ENCODE measurements at regions not wholly inside any gene's neighbourhood (a gene's known extent, or its start where the extent isn't known, plus 50 kb on each side); places are given as distances from the start of the nearest gene placed in this dataset.

DNA sequence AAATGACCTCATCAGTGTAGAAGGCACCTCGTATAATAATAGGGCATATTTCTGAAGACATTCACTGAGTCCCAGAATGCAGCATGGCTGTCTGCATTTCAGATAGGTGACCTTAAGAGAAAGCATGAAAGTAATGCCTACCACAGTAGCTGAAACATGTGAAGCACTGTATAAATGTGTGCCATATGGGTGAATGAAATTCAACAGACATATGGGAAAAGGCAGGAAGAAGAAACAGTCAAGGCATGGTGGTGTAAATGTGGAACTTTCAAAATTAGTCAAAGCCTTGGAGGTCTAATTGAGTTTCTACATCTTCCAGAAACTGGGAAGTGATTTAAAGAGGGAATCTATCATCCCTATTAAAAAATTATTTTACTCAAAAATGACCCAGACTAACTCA lies 698.2 kb upstream of the GOT2 start (continued):
- TF ChIP-seq ZNF114 (CRISPR knock-in tag; IDR thresholded peaks at IDR 0.05) (no peak), JUNB (IDR thresholded peaks at IDR 0.05; ENCODE audit: unreplicated experiment) (no peak), STAT1 (IDR thresholded peaks at IDR 0.05; ENCODE audit: unreplicated experiment) (no peak), NANOG (IDR thresholded peaks at IDR 0.05; ENCODE audit: borderline replicate concordance) (no peak), ZNF331 (CRISPR knock-in tag; IDR thresholded peaks at IDR 0.05; ENCODE audit: low read depth) (no peak)
- TF ChIP-seq, protein P1, sequence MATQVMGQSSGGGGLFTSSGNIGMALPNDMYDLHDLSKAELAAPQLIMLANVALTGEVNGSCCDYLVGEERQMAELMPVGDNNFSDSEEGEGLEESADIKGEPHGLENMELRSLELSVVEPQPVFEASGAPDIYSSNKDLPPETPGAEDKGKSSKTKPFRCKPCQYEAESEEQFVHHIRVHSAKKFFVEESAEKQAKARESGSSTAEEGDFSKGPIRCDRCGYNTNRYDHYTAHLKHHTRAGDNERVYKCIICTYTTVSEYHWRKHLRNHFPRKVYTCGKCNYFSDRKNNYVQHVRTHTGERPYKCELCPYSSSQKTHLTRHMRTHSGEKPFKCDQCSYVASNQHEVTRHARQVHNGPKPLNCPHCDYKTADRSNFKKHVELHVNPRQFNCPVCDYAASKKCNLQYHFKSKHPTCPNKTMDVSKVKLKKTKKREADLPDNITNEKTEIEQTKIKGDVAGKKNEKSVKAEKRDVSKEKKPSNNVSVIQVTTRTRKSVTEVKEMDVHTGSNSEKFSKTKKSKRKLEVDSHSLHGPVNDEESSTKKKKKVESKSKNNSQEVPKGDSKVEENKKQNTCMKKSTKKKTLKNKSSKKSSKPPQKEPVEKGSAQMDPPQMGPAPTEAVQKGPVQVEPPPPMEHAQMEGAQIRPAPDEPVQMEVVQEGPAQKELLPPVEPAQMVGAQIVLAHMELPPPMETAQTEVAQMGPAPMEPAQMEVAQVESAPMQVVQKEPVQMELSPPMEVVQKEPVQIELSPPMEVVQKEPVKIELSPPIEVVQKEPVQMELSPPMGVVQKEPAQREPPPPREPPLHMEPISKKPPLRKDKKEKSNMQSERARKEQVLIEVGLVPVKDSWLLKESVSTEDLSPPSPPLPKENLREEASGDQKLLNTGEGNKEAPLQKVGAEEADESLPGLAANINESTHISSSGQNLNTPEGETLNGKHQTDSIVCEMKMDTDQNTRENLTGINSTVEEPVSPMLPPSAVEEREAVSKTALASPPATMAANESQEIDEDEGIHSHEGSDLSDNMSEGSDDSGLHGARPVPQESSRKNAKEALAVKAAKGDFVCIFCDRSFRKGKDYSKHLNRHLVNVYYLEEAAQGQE (IDR thresholded peaks at IDR 0.05; ENCODE audit: unreplicated experiment) = no peak
- TF ChIP-seq, protein P2, sequence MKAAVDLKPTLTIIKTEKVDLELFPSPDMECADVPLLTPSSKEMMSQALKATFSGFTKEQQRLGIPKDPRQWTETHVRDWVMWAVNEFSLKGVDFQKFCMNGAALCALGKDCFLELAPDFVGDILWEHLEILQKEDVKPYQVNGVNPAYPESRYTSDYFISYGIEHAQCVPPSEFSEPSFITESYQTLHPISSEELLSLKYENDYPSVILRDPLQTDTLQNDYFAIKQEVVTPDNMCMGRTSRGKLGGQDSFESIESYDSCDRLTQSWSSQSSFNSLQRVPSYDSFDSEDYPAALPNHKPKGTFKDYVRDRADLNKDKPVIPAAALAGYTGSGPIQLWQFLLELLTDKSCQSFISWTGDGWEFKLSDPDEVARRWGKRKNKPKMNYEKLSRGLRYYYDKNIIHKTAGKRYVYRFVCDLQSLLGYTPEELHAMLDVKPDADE (IDR thresholded peaks at IDR 0.05) = no peak

- ATAC-seq (no peak), DNase-seq (ENCODE audit: low spot score) (no peak)
- H3K27ac ChIP-seq (ENCODE audit: low read depth) = no peak overlapping the region
- no peaks in the 10 kb centered on the region for H3K4me1 Mint-ChIP-seq
- no peak overlapping the region for H3K4me3 Mint-ChIP-seq
- no peaks in the 10 kb centered on the region for H3K4me1 ChIP-seq (ENCODE audit: insufficient read depth)
- H3K9me2 ChIP-seq (ENCODE audit: insufficient read depth) = no peaks in the 10 kb centered on the region
- H3K79me2 ChIP-seq (replicated peaks; ENCODE audit: insufficient read depth) = no peaks in the 10 kb centered on the region
- no peaks in the 10 kb centered on the region for H3K27me3 ChIP-seq (ENCODE audit: insufficient read depth)
- H3K4me3 ChIP-seq = no peak overlapping the region
- H4K20me1 ChIP-seq (replicated peaks; ENCODE audit: insufficient read depth) = no peaks in the 10 kb centered on the region
- H3K27me3 Mint-ChIP-seq (ENCODE audit: insufficient read depth, low read depth, poor library complexity) = no peaks in the 10 kb centered on the region
- H3K9me3 Mint-ChIP-seq = no peaks in the 10 kb centered on the region
- no peaks in the 10 kb centered on the region for H3F3A ChIP-seq (replicated peaks; ENCODE audit: low read depth)
- H2AFZ ChIP-seq = no peak overlapping the region
- H3K4me2 ChIP-seq = no peak overlapping the region
- H3K36me3 Mint-ChIP-seq (ENCODE audit: low read depth) = no peaks in the 10 kb centered on the region
- H3K27ac Mint-ChIP-seq = no peak overlapping the region
- H3K36me3 ChIP-seq (ENCODE audit: insufficient read depth) = no peaks in the 10 kb centered on the region
- TF ChIP-seq JUNB (IDR thresholded peaks at IDR 0.05; ENCODE audit: unreplicated experiment) (no peak), EZH2phosphoT487 (IDR thresholded peaks at IDR 0.05; ENCODE audit: unreplicated experiment) (no peak), CREB1 (CRISPR knock-in tag; IDR thresholded peaks at IDR 0.05; ENCODE audit: low read depth) (no peak), EZH2 (IDR thresholded peaks at IDR 0.05; ENCODE audit: low read depth, unreplicated experiment) (no peak), ZNF331 (CRISPR knock-in tag; IDR thresholded peaks at IDR 0.05; ENCODE audit: low read depth) (no peak), CTCF (conservative IDR thresholded peaks at IDR 0.05; ENCODE audit: low read depth in 2 of 2) (no peak), POLR2AphosphoS5 (IDR thresholded peaks at IDR 0.05; ENCODE audit: low read depth) (no peak), NANOG (IDR thresholded peaks at IDR 0.05; ENCODE audit: borderline replicate concordance) (no peak), STAT1 (IDR thresholded peaks at IDR 0.05; ENCODE audit: unreplicated experiment) (no peak), ZNF114 (CRISPR knock-in tag; IDR thresholded peaks at IDR 0.05) (no peak)
- TF ChIP-seq, protein P2 (IDR thresholded peaks at IDR 0.05) = no peak
- TF ChIP-seq, protein P1 (IDR thresholded peaks at IDR 0.05; ENCODE audit: unreplicated experiment) = no peak
These were observed 690.7 kb upstream of the GOT2 start for GRCh38 chr16:59424714-59425273.
